GM23248 (cell line): ENCODE measurements at regions not wholly inside any gene's neighbourhood (a gene's known extent, or its start where the extent isn't known, plus 50 kb on each side); places are given as distances from the start of the nearest gene placed in this dataset.
"Not testable (repeated sequence)": the region's sequence is repeated elsewhere in the genome, so short reads cannot be mapped to it uniquely, and the experiment has no call there.

Experiments used
- DNase-seq: peaks from one replicate; pipeline ENCODE4 v3.0.0-alpha.2; 2015
- H2AFZ ChIP-seq: fragments of 200-600 bp; sonication (generic); 2 replicates; pipeline ENCODE4 v1.6.1; 2016; ENCODE audit warnings: antibody characterized with exemption
- H3F3A ChIP-seq: fragments of 200-600 bp; sonication (generic); 2 replicates; pipeline ENCODE4 v1.6.1; 2016; ENCODE audit warnings: mild to moderate bottlenecking, antibody characterized with exemption, mixed run types; ENCODE audit not compliant: insufficient read depth
- H3K27ac ChIP-seq: fragments of 200-600 bp; sonication (generic); 2 replicates; pipeline ENCODE4 v1.5.1; 2016; ENCODE audit warnings: mild to moderate bottlenecking
- H3K27me3 ChIP-seq: fragments of 200-600 bp; sonication (generic); replicated peaks from 2 replicates; pipeline ENCODE4 v1.6.1; 2016; ENCODE audit warnings: mild to moderate bottlenecking; ENCODE audit not compliant: insufficient read depth
- H3K36me3 ChIP-seq: fragments of 200-600 bp; sonication (generic); 2 replicates; pipeline ENCODE4 v1.6.1; 2016; ENCODE audit warnings: low read depth, mild to moderate bottlenecking
- H3K4me1 ChIP-seq: fragments of 200-600 bp; sonication (generic); 2 replicates; pipeline ENCODE4 v1.6.1; 2016; ENCODE audit warnings: mild to moderate bottlenecking; ENCODE audit not compliant: insufficient read depth
- H3K4me2 ChIP-seq: fragments of 200-600 bp; sonication (generic); one replicate; pipeline ENCODE4 v1.6.1; 2016; ENCODE audit warnings: mild to moderate bottlenecking; ENCODE audit not compliant: unreplicated experiment
- H3K4me3 ChIP-seq: fragments of 200-600 bp; sonication (generic); 2 replicates; pipeline ENCODE4 v1.5.1; 2016; ENCODE audit warnings: mild to moderate bottlenecking
- H3K79me2 ChIP-seq: fragments of 200-600 bp; sonication (generic); 2 replicates; pipeline ENCODE4 v1.6.1; 2016; ENCODE audit warnings: mild to moderate bottlenecking; ENCODE audit not compliant: insufficient read depth
- H3K9ac ChIP-seq: fragments of 200-600 bp; sonication (generic); 2 replicates; pipeline ENCODE4 v1.6.1; 2016; ENCODE audit warnings: mild to moderate bottlenecking
- H3K9me2 ChIP-seq: fragments of 200-600 bp; sonication (generic); 2 replicates; pipeline ENCODE4 v1.6.1; 2016; ENCODE audit warnings: mixed run types, mild to moderate bottlenecking, moderate library complexity; ENCODE audit not compliant: insufficient read depth
- H3K9me3 ChIP-seq: fragments of 200-600 bp; sonication (generic); one replicate; pipeline ENCODE4 v1.6.1; 2017; ENCODE audit warnings: low read depth
- H4K20me1 ChIP-seq: fragments of 200-600 bp; sonication (generic); 2 replicates; pipeline ENCODE4 v1.6.0; 2016; ENCODE audit not compliant: insufficient read depth
- EZH2 ChIP-seq: fragments of 200-600 bp; sonication (generic); IDR thresholded peaks from 2 replicates; pipeline ENCODE4 v1.6.1; 2018; ENCODE audit warnings: antibody characterized with exemption, mild to moderate bottlenecking; ENCODE audit not compliant: insufficient read depth, poor library complexity, severe bottlenecking
- EZH2phosphoT487 ChIP-seq: fragments of 200-600 bp; sonication (generic); IDR thresholded peaks from 2 replicates; pipeline ENCODE4 v1.6.1; 2018; ENCODE audit warnings: antibody characterized with exemption, moderate library complexity, mild to moderate bottlenecking, low read depth; ENCODE audit not compliant: insufficient read depth
- WGBS, 2 experiments: methylation state at CpG; one replicate each; pipeline ENCODE4 v1.1.6; 2015 to 2017; ENCODE audit warnings: low lambda C conversion rate in 2 of 2, low coverage in 1 of 2; ENCODE audit errors: missing lambda C conversion rate in 2 of 2; 5-methylcytosine and 5-hydroxymethylcytosine counted together
- in situ Hi-C: fragments of 300-500 bp; cut with MboI; formaldehyde crosslinking; loops from 2 replicates; pipeline ENCODE4 v1.15.0; 2020

- no peak for DNase-seq
Observed at GRCh38 chr1:58855274-58856165, 71.7 kb upstream of the JUN start.

DNA sequence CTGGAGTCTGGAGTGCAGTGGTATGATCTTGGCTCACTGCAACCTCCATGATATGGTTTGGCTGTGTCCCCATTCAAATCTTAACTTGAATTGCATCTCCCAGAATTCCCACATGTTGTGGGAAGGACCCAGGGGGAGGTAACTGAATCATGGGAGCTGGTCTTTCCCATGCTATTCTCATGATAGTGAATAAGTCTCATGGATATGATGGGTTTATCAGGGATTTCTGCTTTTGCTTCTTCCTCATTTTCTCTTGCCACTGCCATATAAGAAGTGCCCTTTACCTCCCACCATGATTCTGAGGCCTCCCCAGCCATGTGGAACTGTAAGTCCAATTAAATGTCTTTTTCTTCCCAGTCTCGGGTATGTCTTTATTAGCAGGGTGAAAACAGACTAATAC lies 72.4 kb upstream of the JUN start:
- H2AFZ ChIP-seq, H3F3A ChIP-seq, H3K4me3 ChIP-seq, H3K27me3 ChIP-seq, H4K20me1 ChIP-seq, H3K9ac ChIP-seq, H3K4me2 ChIP-seq, H3K36me3 ChIP-seq, H3K79me2 ChIP-seq, H3K9me2 ChIP-seq, H3K9me3 ChIP-seq, H3K4me1 ChIP-seq, H3K27ac ChIP-seq, in situ Hi-C loops, DNase-seq: not testable (repeated sequence)
- WGBS, 2 experiments: 88 to 100% methylated on average over 1 of the region's 1 CpG

More at GRCh38 chr1:58855274-58856165, 71.7 kb upstream of the JUN start:
- no peaks in the 10 kb centered on the region for H3K27me3 ChIP-seq
- WGBS, 2 experiments: 91 to 93% methylated on average over 10 of the region's 10 CpGs
- peaks cover 13% of the 10 kb centered on the region for H3F3A ChIP-seq
- no peak overlapping the region for H3K4me3 ChIP-seq
- H3K36me3 ChIP-seq: no peaks in the 10 kb centered on the region
- peaks cover 9% of the 10 kb centered on the region for H3K4me1 ChIP-seq
- H3K79me2 ChIP-seq: no peaks in the 10 kb centered on the region
- H3K9me3 ChIP-seq: no peaks in the 10 kb centered on the region
- no peak overlapping the region for H3K9ac ChIP-seq
- in situ Hi-C loops: no loop called here
- no peak overlapping the region for H3K27ac ChIP-seq
- no peak overlapping the region for H2AFZ ChIP-seq
- H3K4me2 ChIP-seq: no peak overlapping the region
- no peaks in the 10 kb centered on the region for H3K9me2 ChIP-seq
- H4K20me1 ChIP-seq: no peaks in the 10 kb centered on the region
- no peak for TF ChIP-seq EZH2phosphoT487
- TF ChIP-seq EZH2: no peak

- Histone ChIP-seq H3F3A (no peaks in the 10 kb centered on the region), H4K20me1 (no peaks in the 10 kb centered on the region), H3K4me1 (peaks cover 9% of the 10 kb centered on the region), H3K4me2 (no peak overlapping the region), H3K9me3 (no peaks in the 10 kb centered on the region), H3K9me2 (no peaks in the 10 kb centered on the region), H3K27ac (no peak overlapping the region), H2AFZ (no peak overlapping the region), H3K9ac (no peak overlapping the region), H3K36me3 (no peaks in the 10 kb centered on the region), H3K79me2 (no peaks in the 10 kb centered on the region), H3K27me3 (no peaks in the 10 kb centered on the region), H3K4me3 (no peak overlapping the region)
- no peak for TF ChIP-seq EZH2
- TF ChIP-seq EZH2phosphoT487: no peak
- DNase-seq: no peak
- in situ Hi-C loops: no loop called here
- WGBS, 2 experiments: 72 to 73% methylated on average over 3 of the region's 3 CpGs
Observed at GRCh38 chr1:58857680-58858673, 74.1 kb upstream of the JUN start.

GRCh38 chr1:58859769-58860485 lies 76.1 kb upstream of the JUN start:
- H4K20me1 ChIP-seq: no peaks in the 10 kb centered on the region
- no peak overlapping the region for H2AFZ ChIP-seq
- no peak overlapping the region for H3K9ac ChIP-seq
- no peaks in the 10 kb centered on the region for H3K9me3 ChIP-seq
- H3K9me2 ChIP-seq: no peaks in the 10 kb centered on the region
- H3K4me2 ChIP-seq: no peak overlapping the region
- TF ChIP-seq EZH2phosphoT487 (no peak), EZH2 (no peak)
- DNase-seq: no peak
- H3K27me3 ChIP-seq: no peaks in the 10 kb centered on the region
- no peaks in the 10 kb centered on the region for H3F3A ChIP-seq
- in situ Hi-C loops: no loop called here
- no peaks in the 10 kb centered on the region for H3K36me3 ChIP-seq
- no peaks in the 10 kb centered on the region for H3K79me2 ChIP-seq
- peaks cover 9% of the 10 kb centered on the region for H3K4me1 ChIP-seq
- WGBS, 2 experiments: 96 to 98% methylated on average over 3 of the region's 3 CpGs
- H3K27ac ChIP-seq: no peak overlapping the region
- no peak overlapping the region for H3K4me3 ChIP-seq
